Tibial artery (tissue), 4 donors: ENCODE measurements at regions not wholly inside any gene's neighbourhood (a gene's known extent, or its start where the extent isn't known, plus 50 kb on each side); places are given as distances from the start of the nearest gene placed in this dataset.

Experiments used
- DNase-seq, 2 donors: peaks; one replicate each; pipeline ENCODE4 v3.0.0-alpha.2; 2019
- H3K27ac ChIP-seq, 2 donors: fragments of 200-600 bp; sonication (generic) in 1 of 2; 1 replicate in 1 of 2; 2 replicates in 1 of 2; pipeline ENCODE4 v1.5.1; 2018 to 2019; ENCODE audit warnings: mild to moderate bottlenecking in 1 of 2
- H3K27me3 ChIP-seq, 2 donors: fragments of 200-600 bp; sonication (generic) in 1 of 2; one replicate each; pipeline versions ENCODE4 v1.5.1 to v1.6.0; 2016 to 2019
- H3K36me3 ChIP-seq, 3 donors: fragments of 200-600 bp; sonication (generic) in 2 of 3; one replicate each; pipeline ENCODE4 v1.5.1; 2016 to 2019; ENCODE audit warnings: mild to moderate bottlenecking in 2 of 3
- H3K4me1 ChIP-seq, 4 donors: fragments of 200-600 bp; sonication (generic) in 2 of 4; 1 replicate in 3 of 4; 2 replicates in 1 of 4; pipeline ENCODE4 v1.5.1; 2016 to 2019
- H3K4me3 ChIP-seq, 2 donors: fragments of 200-600 bp; sonication (generic) in 1 of 2; 1 replicate in 1 of 2; 2 replicates in 1 of 2; pipeline ENCODE4 v1.5.1; 2018 to 2019; ENCODE audit warnings: mild to moderate bottlenecking in 2 of 2
- H3K9me3 ChIP-seq, 3 donors: fragments of 200-600 bp; sonication (generic) in 1 of 3; one replicate each; pipeline ENCODE4 v1.5.1; 2016 to 2019
- CTCF ChIP-seq, 2 experiments: fragments of 200-600 bp in 1 of 2; fragments of 450-650 bp in 1 of 2; IDR thresholded peaks; one replicate each; pipeline ENCODE4 v1.5.1; 2017 to 2019; ENCODE audit warnings: antibody characterized with exemption in 2 of 2, mild to moderate bottlenecking in 1 of 2, moderate library complexity in 1 of 2
- intact Hi-C: fragments of 100-400 bp; cut with DNase I; formaldehyde crosslinking; loops from one replicate; pipeline ENCODE4 v1.15.0; 2023; ENCODE audit warnings: low total_unique reads

DNA sequence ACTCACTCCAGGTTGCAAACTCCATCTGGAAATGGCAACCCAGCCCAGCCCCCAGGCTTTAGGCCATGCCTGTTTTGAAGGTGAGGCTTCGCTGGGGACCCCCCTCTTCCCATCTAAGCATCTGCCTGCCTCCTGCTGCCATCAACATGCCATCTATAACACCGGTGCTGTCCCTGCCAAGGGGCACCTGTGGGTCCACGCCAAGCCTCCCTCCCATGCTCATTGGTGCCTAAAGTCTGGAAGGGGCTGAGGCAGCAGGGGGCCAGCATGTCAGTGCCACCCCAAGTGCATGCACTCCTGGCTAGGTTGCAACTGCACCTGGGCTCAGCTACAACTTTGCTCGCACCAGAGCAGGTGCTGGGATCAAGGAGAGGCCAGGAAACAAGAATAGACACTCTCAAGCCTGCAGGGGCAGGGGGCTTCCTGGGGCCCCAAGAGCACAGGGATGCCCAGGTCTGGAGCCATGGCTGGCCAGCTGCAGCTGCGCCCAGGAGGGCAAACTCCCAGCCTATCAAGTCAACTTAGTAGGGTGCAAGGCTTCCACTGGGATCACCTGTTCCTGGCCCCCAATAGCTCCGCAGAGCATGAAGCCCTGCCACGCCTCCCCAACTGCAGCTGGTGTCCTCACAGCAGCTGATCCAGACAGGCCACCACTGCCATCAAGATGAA is 151.3 kb upstream of the HSF2 start:
- no peak overlapping the region for H3K27ac ChIP-seq
- no peaks in the 10 kb centered on the region for H3K27me3 ChIP-seq
- DNase-seq, result peak in 1 of 2 donors; percentile 52
- H3K4me3 ChIP-seq, result no peak overlapping the region
- no peaks in the 10 kb centered on the region for H3K4me1 ChIP-seq
- no peak for TF ChIP-seq CTCF (IDR thresholded peaks at IDR 0.05)
- intact Hi-C loops, result no loop called here
- no peaks in the 10 kb centered on the region for H3K36me3 ChIP-seq
- peaks cover 0 to 16% (median 8%) of the 10 kb centered on the region in 3 donors for H3K9me3 ChIP-seq

GRCh38 chr6:122248844-122249243 is 150.6 kb upstream of the HSF2 start:
- no peaks in the 10 kb centered on the region for H3K36me3 ChIP-seq
- DNase-seq, result no peak
- H3K27ac ChIP-seq, result no peak overlapping the region
- intact Hi-C loops, result no loop called here
- peaks cover 0 to 9% (median 8%) of the 10 kb centered on the region in 3 donors for H3K9me3 ChIP-seq
- no peak overlapping the region for H3K4me3 ChIP-seq
- H3K27me3 ChIP-seq, result no peaks in the 10 kb centered on the region
- no peaks in the 10 kb centered on the region for H3K4me1 ChIP-seq
- TF ChIP-seq CTCF (IDR thresholded peaks at IDR 0.05), result no peak

DNA sequence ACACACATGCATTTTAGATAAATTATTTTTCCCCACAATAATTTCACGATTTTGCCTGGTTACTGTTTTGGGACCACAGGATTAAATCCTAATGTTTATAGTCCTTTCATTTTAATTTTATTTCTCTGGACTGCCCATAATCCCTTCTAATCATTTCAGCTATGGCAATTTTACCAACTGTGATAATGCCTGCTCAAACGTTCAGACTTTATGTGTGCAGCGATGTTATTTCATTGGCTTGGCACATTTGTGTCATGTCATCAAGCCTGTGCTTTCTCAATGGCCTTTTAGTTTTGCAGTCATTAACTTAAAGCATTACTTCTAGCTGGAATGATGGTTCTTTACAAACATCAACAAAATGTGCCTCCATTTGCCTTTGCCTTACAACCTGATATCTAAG is 140.6 kb upstream of the HSF2 start:
- H3K27me3 ChIP-seq, result no peaks in the 10 kb centered on the region
- no peak overlapping the region for H3K27ac ChIP-seq
- no peak for DNase-seq
- no peaks in the 10 kb centered on the region for H3K4me1 ChIP-seq
- H3K4me3 ChIP-seq, result no peak overlapping the region
- H3K36me3 ChIP-seq, result no peaks in the 10 kb centered on the region
- H3K9me3 ChIP-seq, result no peaks in the 10 kb centered on the region
- no peak for TF ChIP-seq CTCF (IDR thresholded peaks at IDR 0.05)
- intact Hi-C loops, result no loop called here

GRCh38 chr6:122264557-122264956 is 134.9 kb upstream of the HSF2 start:
- Histone ChIP-seq H3K4me1 (no peaks in the 10 kb centered on the region), H3K4me3 (no peak overlapping the region), H3K36me3 (no peaks in the 10 kb centered on the region), H3K27me3 (no peaks in the 10 kb centered on the region), H3K9me3 (peaks cover 0 to 12% (median 7%) of the 10 kb centered on the region in 3 donors), H3K27ac (no peak overlapping the region)
- intact Hi-C loops, result no loop called here
- DNase-seq, result no peak
- TF ChIP-seq CTCF (IDR thresholded peaks at IDR 0.05), result no peak

- Histone ChIP-seq H3K27ac (no peak overlapping the region), H3K9me3 (peaks cover 0 to 12% (median 7%) of the 10 kb centered on the region in 3 donors)
- intact Hi-C loops, result no loop called here
These were observed 133.7 kb upstream of the HSF2 start for GRCh38 chr6:122265755-122266154.

More at GRCh38 chr6:122265755-122266154, 133.7 kb upstream of the HSF2 start:
- no peak for DNase-seq
- Histone ChIP-seq H3K27me3 (no peaks in the 10 kb centered on the region), H3K36me3 (no peaks in the 10 kb centered on the region), H3K4me1 (no peaks in the 10 kb centered on the region), H3K4me3 (no peak overlapping the region)
- no peak for TF ChIP-seq CTCF (IDR thresholded peaks at IDR 0.05)
